ENCODE measurements at regions not wholly inside any gene's neighbourhood (a gene's known extent, or its start where the extent isn't known, plus 50 kb on each side); places are given as distances from the start of the nearest gene placed in this dataset.

- no peak for TF ChIP-seq CTCF (IDR thresholded peaks at IDR 0.05; ENCODE audit: borderline replicate concordance, control extremely low read depth, extremely low read depth, insufficient read depth, missing control alignments)
- no peak for DNase-seq (ENCODE audit: low spot score)
- in situ Hi-C loops (cut with MboI; ENCODE audit: low sequenced_read_pairs, unreplicated experiment): no loop called here
These were observed 785.6 kb upstream of the GJE1 start for GRCh38 chr6:141347086-141347485.

GRCh38 chr6:141346535-141346934 is 786.2 kb upstream of the GJE1 start:
- DNase-seq (ENCODE audit: low spot score): no peak
- TF ChIP-seq CTCF (IDR thresholded peaks at IDR 0.05; ENCODE audit: borderline replicate concordance, control extremely low read depth, extremely low read depth, insufficient read depth, missing control alignments): no peak
- in situ Hi-C loops (cut with MboI; ENCODE audit: low sequenced_read_pairs, unreplicated experiment): no loop called here

- DNase-seq (ENCODE audit: low spot score): no peak
- in situ Hi-C loops (cut with MboI; ENCODE audit: low sequenced_read_pairs, unreplicated experiment): no loop called here
- no peak for TF ChIP-seq CTCF (IDR thresholded peaks at IDR 0.05; ENCODE audit: borderline replicate concordance, control extremely low read depth, extremely low read depth, insufficient read depth, missing control alignments)
These were observed 795.5 kb upstream of the GJE1 start for GRCh38 chr6:141337191-141337590.

GRCh38 chr6:141335477-141336273 is 797.0 kb upstream of the GJE1 start:
- DNase-seq (ENCODE audit: low spot score): no peak
- no peak for TF ChIP-seq CTCF (IDR thresholded peaks at IDR 0.05; ENCODE audit: borderline replicate concordance, control extremely low read depth, extremely low read depth, insufficient read depth, missing control alignments)
- in situ Hi-C loops (cut with MboI; ENCODE audit: low sequenced_read_pairs, unreplicated experiment): no loop called here

- in situ Hi-C loops (cut with MboI; ENCODE audit: low sequenced_read_pairs, unreplicated experiment): no loop called here
- TF ChIP-seq CTCF (IDR thresholded peaks at IDR 0.05; ENCODE audit: borderline replicate concordance, control extremely low read depth, extremely low read depth, insufficient read depth, missing control alignments): no peak
- no peak for DNase-seq (ENCODE audit: low spot score)
These were observed 805.8 kb upstream of the GJE1 start for GRCh38 chr6:141326925-141327324.

- in situ Hi-C loops (cut with MboI; ENCODE audit: low sequenced_read_pairs, unreplicated experiment): no loop called here
- no peak for DNase-seq (ENCODE audit: low spot score)
- no peak for TF ChIP-seq CTCF (IDR thresholded peaks at IDR 0.05; ENCODE audit: borderline replicate concordance, control extremely low read depth, extremely low read depth, insufficient read depth, missing control alignments)
These were observed 806.3 kb upstream of the GJE1 start for GRCh38 chr6:141326426-141326825.
